IMR-90 (cell line): ENCODE measurements at regions not wholly inside any gene's neighbourhood (a gene's known extent, or its start where the extent isn't known, plus 50 kb on each side); places are given as distances from the start of the nearest gene placed in this dataset.

ENCODE experiments used
- ATAC-seq: fragments of 200-7000 bp; cut with Tn5 transposase; 2 replicates; pipeline ENCODE4 v1.9.1; 2020; ENCODE audit warnings: low read depth, mild to moderate bottlenecking, moderate library complexity
- BruUV-seq: library from RNA; stranded (reverse); fragments of 400-500 nt; replicated peaks from 2 replicates; lab custom pipeline; 2021; lab: Mats Ljungman, UMichigan
- CTCF ChIA-PET: fragments of 300-600 bp; formaldehyde crosslinking; extraction: SDS; loops from one replicate; lab custom pipeline; 2021; ENCODE audit warnings: antibody characterized with exemption; lab: Yijun Ruan, JAX
- POLR2A ChIA-PET: fragments of 300-600 bp; sonication (Branson Sonifier 250); formaldehyde crosslinking; loops from one replicate; lab custom pipeline; 2022; ENCODE audit warnings: antibody characterized with exemption; ENCODE audit not compliant: unreplicated experiment; lab: Charles Lee
- DNase-seq: peaks from one replicate; pipeline ENCODE4 v3.0.0; 2013
- H2AFZ ChIP-seq: replicated peaks from 2 replicates; pipeline ENCODE3; 2013; ENCODE audit warnings: low read length, mild to moderate bottlenecking; ENCODE audit not compliant: poor library complexity
- H2AK5ac ChIP-seq: 2 replicates; pipeline ENCODE4 v1.6.1; 2013; ENCODE audit warnings: low read depth, low read length, inconsistent platforms
- H2AK9ac ChIP-seq: replicated peaks from 2 replicates; pipeline ENCODE3; 2013; ENCODE audit warnings: mild to moderate bottlenecking, low read depth, low read length, moderate library complexity; ENCODE audit not compliant: poor library complexity
- H2BK120ac ChIP-seq: 2 replicates; pipeline ENCODE4 v1.6.1; 2013; ENCODE audit warnings: low read depth, low read length, inconsistent platforms
- H2BK15ac ChIP-seq: 3 replicates; pipeline ENCODE4 v1.6.1; 2013; ENCODE audit warnings: low read depth, low read length, inconsistent platforms
- H2BK20ac ChIP-seq: 2 replicates; pipeline ENCODE4 v1.6.1; 2013; ENCODE audit warnings: low read depth, mild to moderate bottlenecking, inconsistent platforms, low read length, moderate library complexity
- H2BK5ac ChIP-seq: 2 replicates; pipeline ENCODE4 v1.6.1; 2013; ENCODE audit warnings: mild to moderate bottlenecking, low read depth, low read length, inconsistent platforms; ENCODE audit not compliant: poor library complexity, severe bottlenecking
- H3K14ac ChIP-seq: replicated peaks from 2 replicates; pipeline ENCODE4 v1.6.1; 2013; ENCODE audit warnings: low read depth, low read length, inconsistent platforms
- H3K18ac ChIP-seq: 2 replicates; pipeline ENCODE4 v1.6.1; 2013; ENCODE audit warnings: low read depth, low read length, control low read depth
- H3K23ac ChIP-seq: 2 replicates; pipeline ENCODE4 v1.6.1; 2013; ENCODE audit warnings: low read depth, low read length, inconsistent platforms
- H3K27ac ChIP-seq: 2 replicates; pipeline ENCODE4 v1.5.1; 2013; ENCODE audit warnings: mild to moderate bottlenecking, control low read depth, low read length; ENCODE audit not compliant: insufficient read depth
- H3K27me3 ChIP-seq: 2 replicates; pipeline ENCODE4 v1.6.1; 2013; ENCODE audit warnings: low read length; ENCODE audit not compliant: control insufficient read depth, insufficient read depth
- H3K36me3 ChIP-seq: 2 replicates; pipeline ENCODE4 v1.6.1; 2013; ENCODE audit warnings: low read length, mixed read lengths; ENCODE audit not compliant: control insufficient read depth, insufficient read depth
- H3K4ac ChIP-seq: 2 replicates; pipeline ENCODE4 v1.6.1; 2013; ENCODE audit warnings: low read depth, low read length, inconsistent platforms
- H3K4me1 ChIP-seq: 2 replicates; pipeline ENCODE4 v1.6.1; 2013; ENCODE audit warnings: low read length, mixed read lengths; ENCODE audit not compliant: control insufficient read depth, insufficient read depth
- H3K4me2 ChIP-seq: 2 replicates; pipeline ENCODE4 v1.6.1; 2013; ENCODE audit warnings: low read depth, mild to moderate bottlenecking, control low read depth, low read length, moderate library complexity
- H3K4me3 ChIP-seq: 2 replicates; pipeline ENCODE4 v1.5.1; 2013; ENCODE audit warnings: low read depth, mild to moderate bottlenecking, control low read depth, low read length, moderate library complexity; ENCODE audit not compliant: insufficient read depth
- H3K56ac ChIP-seq: 2 replicates; pipeline ENCODE4 v1.6.1; 2013; ENCODE audit warnings: low read length, inconsistent platforms; ENCODE audit not compliant: insufficient read depth; ENCODE audit errors: extremely low read depth
- H3K79me1 ChIP-seq, 2 experiments: 2 replicates each; pipeline ENCODE4 v1.6.1; 2013; ENCODE audit warnings: low read length in 2 of 2, inconsistent platforms in 1 of 2, low read depth in 1 of 2
- H3K9ac ChIP-seq: 2 replicates; pipeline ENCODE4 v1.6.1; 2013; ENCODE audit warnings: low read depth, low read length, control low read depth
- H3K9me1 ChIP-seq: 2 replicates; pipeline ENCODE4 v1.6.1; 2013; ENCODE audit warnings: low read length, inconsistent platforms; ENCODE audit not compliant: insufficient read depth
- H3K9me3 ChIP-seq: 2 replicates; pipeline ENCODE4 v1.6.1; 2013; ENCODE audit warnings: low read length; ENCODE audit not compliant: control insufficient read depth, insufficient read depth
- H4K20me1 ChIP-seq: 2 replicates; pipeline ENCODE4 v1.6.1; 2013; ENCODE audit warnings: low read length, inconsistent platforms; ENCODE audit not compliant: insufficient read depth
- H4K5ac ChIP-seq: 2 replicates; pipeline ENCODE4 v1.6.1; 2013; ENCODE audit warnings: mild to moderate bottlenecking, low read depth, low read length, control low read depth
- H4K8ac ChIP-seq, 2 experiments: 2 replicates each; pipeline ENCODE4 v1.6.1; 2013; ENCODE audit warnings: low read depth in 2 of 2, low read length in 2 of 2, control low read depth in 1 of 2, inconsistent platforms in 1 of 2
- H4K91ac ChIP-seq: 2 replicates; pipeline ENCODE4 v1.6.1; 2013; ENCODE audit warnings: low read depth, low read length, inconsistent platforms; ENCODE audit not compliant: insufficient read depth
- BHLHE40 ChIP-seq: fragments of 150-350 bp; IDR thresholded peaks from 2 replicates; pipeline ENCODE4 v1.6.1; 2016; ENCODE audit warnings: mild to moderate bottlenecking, low read depth, low read length
- CEBPB ChIP-seq: IDR thresholded peaks from 2 replicates; pipeline ENCODE4 v1.6.1; 2012; ENCODE audit warnings: low read depth, low read length, improper control_type of control experiment
- CHD1 ChIP-seq: IDR thresholded peaks from 2 replicates; pipeline ENCODE4 v1.6.1; 2012; ENCODE audit warnings: low read depth, low read length, improper control_type of control experiment
- FOS ChIP-seq: fragments of 150-350 bp; IDR thresholded peaks from 2 replicates; pipeline ENCODE4 v1.6.1; 2016; ENCODE audit warnings: low read depth, low read length
- MAFK ChIP-seq: IDR thresholded peaks from 2 replicates; pipeline ENCODE4 v1.6.1; 2012; ENCODE audit warnings: low read depth, low read length, improper control_type of control experiment
- MAZ ChIP-seq: IDR thresholded peaks from 2 replicates; pipeline ENCODE4 v1.6.1; 2012; ENCODE audit warnings: low read depth, mild to moderate bottlenecking, low read length, improper control_type of control experiment, moderate library complexity, borderline replicate concordance
- MXI1 ChIP-seq: IDR thresholded peaks from 2 replicates; pipeline ENCODE4 v1.6.1; 2012; ENCODE audit warnings: low read depth, mild to moderate bottlenecking, low read length, moderate library complexity, borderline replicate concordance
- NFE2L2 ChIP-seq: fragments of 150-350 bp; IDR thresholded peaks from 2 replicates; pipeline ENCODE4 v1.6.1; 2016; ENCODE audit warnings: low read depth, mild to moderate bottlenecking, low read length
- POLR2A ChIP-seq: IDR thresholded peaks from 2 replicates; pipeline ENCODE4 v1.6.1; 2012; ENCODE audit warnings: mild to moderate bottlenecking, low read depth, low read length
- RAD21 ChIP-seq: IDR thresholded peaks from 2 replicates; pipeline ENCODE4 v1.6.1; 2012; ENCODE audit warnings: low read length, improper control_type of control experiment
- RCOR1 ChIP-seq: IDR thresholded peaks from 2 replicates; pipeline ENCODE4 v1.6.1; 2012; ENCODE audit warnings: mild to moderate bottlenecking, low read length, improper control_type of control experiment; ENCODE audit not compliant: insufficient replicate concordance
- RFX5 ChIP-seq: IDR thresholded peaks from 2 replicates; pipeline ENCODE4 v1.8.0; 2012; ENCODE audit warnings: low read depth, mild to moderate bottlenecking, low read length, moderate library complexity
- SMC3 ChIP-seq: fragments of 150-350 bp; IDR thresholded peaks from 2 replicates; pipeline ENCODE4 v1.6.1; 2016; ENCODE audit warnings: low read depth, mild to moderate bottlenecking, antibody characterized with exemption, low read length, moderate library complexity
- WGBS, 2 experiments: methylation state at CpG; one replicate each; pipeline versions ENCODE4 v1.1.5 to v1.1.7; 2013; ENCODE audit warnings: missing lambda C conversion rate in 2 of 2; ENCODE audit not compliant: insufficient read length in 1 of 2; ENCODE audit errors: extremely low coverage in 2 of 2; 5-methylcytosine and 5-hydroxymethylcytosine counted together
- dilution Hi-C: fragments of 300-500 bp; cut with HindIII; formaldehyde crosslinking; loops from one replicate; pipeline ENCODE4 v1.14.3; 2018; ENCODE audit warnings: low sequenced_read_pairs; ENCODE audit not compliant: unreplicated experiment
- in situ Hi-C: fragments of 300-500 bp; cut with MboI; formaldehyde crosslinking; loops from 3 replicates; pipeline ENCODE4 v1.14.3; 2019; ENCODE audit warnings: low sequenced_read_pairs, inconsistent platforms, mixed read lengths
- intact Hi-C: fragments of 100-400 bp; cut with micrococcal nuclease; formaldehyde crosslinking; loops from 2 replicates; pipeline ENCODE4 v1.10.0; 2022
- TF ChIP-seq, protein P1 (sequence below): conservative IDR thresholded peaks from 2 replicates; pipeline ENCODE4 v1.5.1; 2012; ENCODE audit warnings: mild to moderate bottlenecking, low read depth, low read length, improper control_type of control experiment
- TF ChIP-seq, protein P2 (sequence below): fragments of 150-350 bp; IDR thresholded peaks from 2 replicates; pipeline ENCODE4 v1.6.1; 2017; ENCODE audit warnings: mild to moderate bottlenecking, antibody characterized with exemption, low read length, low read depth
- TF ChIP-seq, protein P3 (sequence below): fragments of 150-350 bp; IDR thresholded peaks from 2 replicates; pipeline ENCODE4 v1.6.1; 2016; ENCODE audit warnings: low read depth, mild to moderate bottlenecking, low read length, moderate library complexity, borderline replicate concordance

DNA sequence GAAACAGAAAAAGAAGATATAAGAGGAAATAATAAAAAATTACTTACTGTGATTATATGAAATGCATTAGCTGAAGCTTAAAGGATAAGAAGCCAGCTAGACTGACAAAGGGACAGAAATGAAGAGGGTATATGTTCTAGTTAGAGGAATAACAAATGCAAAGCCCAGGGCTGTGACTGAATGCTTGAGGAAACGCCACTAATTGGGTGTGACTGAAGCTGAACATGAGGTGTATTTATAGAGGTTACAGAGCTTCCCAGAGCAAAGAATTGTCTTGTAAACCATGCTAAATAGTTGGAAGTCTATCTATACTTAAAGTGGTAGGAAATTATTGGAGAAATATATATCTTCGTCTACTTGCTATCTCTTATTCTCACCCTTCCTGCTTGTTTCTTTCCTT lies 77.7 kb upstream of the PLPPR5 start:
- Histone ChIP-seq H3K18ac (no peak overlapping the region), H4K20me1 (no peaks in the 10 kb centered on the region), H3K56ac (no peak overlapping the region), H3K9me3 (no peaks in the 10 kb centered on the region), H3K9me1 (no peaks in the 10 kb centered on the region), H3K4me2 (no peak overlapping the region), H3K4me3 (no peak overlapping the region), H3K27ac (no peak overlapping the region), H3K79me1 (no peaks in the 10 kb centered on the region), H3K27me3 (no peaks in the 10 kb centered on the region), H3K4me1 (no peaks in the 10 kb centered on the region), H2BK120ac (no peak overlapping the region), H2AK9ac (no peak overlapping the region), H4K8ac (no peak overlapping the region), H3K14ac (no peak overlapping the region), H4K5ac (no peak overlapping the region), H3K23ac (no peak overlapping the region), H2BK5ac (no peak overlapping the region), H4K91ac (no peak overlapping the region), H2AFZ (no peak overlapping the region), H2BK15ac (no peak overlapping the region), H3K4ac (no peak overlapping the region), H2AK5ac (no peak overlapping the region), H2BK20ac (no peak overlapping the region), H3K36me3 (no peaks in the 10 kb centered on the region), H3K9ac (no peak overlapping the region)
- dilution Hi-C loops (no loop called here), intact Hi-C loops (no loop called here), in situ Hi-C loops (no loop called here)
- no peak for DNase-seq
- no peak for ATAC-seq
- ChIA-PET CTCF (no interaction called here), POLR2A (interaction anchor here (0.5 kb wide), 1 partner anchor 46 kb away, joined by 3 read pairs; no protein-coding TSS in a partner anchor)
- no CpG with 5 or more reads among the region's 2 CpGs for WGBS, 2 experiments
- TF ChIP-seq CHD1, result no peak
- no peak for TF ChIP-seq FOS
- TF ChIP-seq RCOR1, result no peak
- no peak for TF ChIP-seq SMC3
- TF ChIP-seq NFE2L2, result no peak
- TF ChIP-seq, protein P1, sequence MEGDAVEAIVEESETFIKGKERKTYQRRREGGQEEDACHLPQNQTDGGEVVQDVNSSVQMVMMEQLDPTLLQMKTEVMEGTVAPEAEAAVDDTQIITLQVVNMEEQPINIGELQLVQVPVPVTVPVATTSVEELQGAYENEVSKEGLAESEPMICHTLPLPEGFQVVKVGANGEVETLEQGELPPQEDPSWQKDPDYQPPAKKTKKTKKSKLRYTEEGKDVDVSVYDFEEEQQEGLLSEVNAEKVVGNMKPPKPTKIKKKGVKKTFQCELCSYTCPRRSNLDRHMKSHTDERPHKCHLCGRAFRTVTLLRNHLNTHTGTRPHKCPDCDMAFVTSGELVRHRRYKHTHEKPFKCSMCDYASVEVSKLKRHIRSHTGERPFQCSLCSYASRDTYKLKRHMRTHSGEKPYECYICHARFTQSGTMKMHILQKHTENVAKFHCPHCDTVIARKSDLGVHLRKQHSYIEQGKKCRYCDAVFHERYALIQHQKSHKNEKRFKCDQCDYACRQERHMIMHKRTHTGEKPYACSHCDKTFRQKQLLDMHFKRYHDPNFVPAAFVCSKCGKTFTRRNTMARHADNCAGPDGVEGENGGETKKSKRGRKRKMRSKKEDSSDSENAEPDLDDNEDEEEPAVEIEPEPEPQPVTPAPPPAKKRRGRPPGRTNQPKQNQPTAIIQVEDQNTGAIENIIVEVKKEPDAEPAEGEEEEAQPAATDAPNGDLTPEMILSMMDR, result no peak
- no peak for TF ChIP-seq POLR2A
- no peak for TF ChIP-seq RAD21
- no peak for TF ChIP-seq RFX5
- TF ChIP-seq MXI1, result no peak
- TF ChIP-seq BHLHE40, result no peak
- TF ChIP-seq, protein P2, sequence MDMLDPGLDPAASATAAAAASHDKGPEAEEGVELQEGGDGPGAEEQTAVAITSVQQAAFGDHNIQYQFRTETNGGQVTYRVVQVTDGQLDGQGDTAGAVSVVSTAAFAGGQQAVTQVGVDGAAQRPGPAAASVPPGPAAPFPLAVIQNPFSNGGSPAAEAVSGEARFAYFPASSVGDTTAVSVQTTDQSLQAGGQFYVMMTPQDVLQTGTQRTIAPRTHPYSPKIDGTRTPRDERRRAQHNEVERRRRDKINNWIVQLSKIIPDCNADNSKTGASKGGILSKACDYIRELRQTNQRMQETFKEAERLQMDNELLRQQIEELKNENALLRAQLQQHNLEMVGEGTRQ, result no peak
- TF ChIP-seq, protein P3, sequence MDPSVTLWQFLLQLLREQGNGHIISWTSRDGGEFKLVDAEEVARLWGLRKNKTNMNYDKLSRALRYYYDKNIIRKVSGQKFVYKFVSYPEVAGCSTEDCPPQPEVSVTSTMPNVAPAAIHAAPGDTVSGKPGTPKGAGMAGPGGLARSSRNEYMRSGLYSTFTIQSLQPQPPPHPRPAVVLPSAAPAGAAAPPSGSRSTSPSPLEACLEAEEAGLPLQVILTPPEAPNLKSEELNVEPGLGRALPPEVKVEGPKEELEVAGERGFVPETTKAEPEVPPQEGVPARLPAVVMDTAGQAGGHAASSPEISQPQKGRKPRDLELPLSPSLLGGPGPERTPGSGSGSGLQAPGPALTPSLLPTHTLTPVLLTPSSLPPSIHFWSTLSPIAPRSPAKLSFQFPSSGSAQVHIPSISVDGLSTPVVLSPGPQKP, result no peak
- no peak for TF ChIP-seq CEBPB
- TF ChIP-seq MAZ, result no peak
- TF ChIP-seq MAFK, result no peak
- no TSS peak for BruUV-seq
